ENCODE measurements at regions not wholly inside any gene's neighbourhood (a gene's known extent, or its start where the extent isn't known, plus 50 kb on each side); places are given as distances from the start of the nearest gene placed in this dataset.
A peak's percentile ranks its signal among the peaks of the same experiment; 100 is the strongest.

GRCh38 chr12:114885501-114885900 is 201.5 kb upstream of the TBX3 start:
- no peak overlapping the region for H3K4me2 ChIP-seq
- CTCF ChIA-PET: no interaction called here

GRCh38 chr12:114884575-114884974 is 200.6 kb upstream of the TBX3 start:
- Histone ChIP-seq H3K4me1 (peaks cover 9% of the 10 kb centered on the region), H3K4me2 (no peak overlapping the region), H3K9me3 (no peaks in the 10 kb centered on the region), H3K27ac (no peak overlapping the region), H3K4me3 (no peak overlapping the region)
- ATAC-seq (no peak), DNase-seq (ENCODE audit: low read depth in 1 of 2, low spot score in 1 of 2) (no peak), FAIRE-seq (no peak)
- CTCF ChIA-PET: interaction anchor here (0.6 to 1.0 kb wide), 3 partner anchors 9 to 111 kb away, joined by 3 to 4 read pairs (median 3); no protein-coding TSS in a partner anchor
- POLR2A ChIA-PET: no interaction called here
- TF ChIP-seq FOSL2 (IDR thresholded peaks at IDR 0.05): no peak
- no peak for TF ChIP-seq FOSL2 (CRISPR knock-in tag; IDR thresholded peaks at IDR 0.05)
- no peak for TF ChIP-seq POLR2A (IDR thresholded peaks at IDR 0.05; ENCODE audit: low read length)
- no peak for TF ChIP-seq USF2 (IDR thresholded peaks at IDR 0.05)
- TF ChIP-seq RFX5 (IDR thresholded peaks at IDR 0.05): no peak
- no peak for TF ChIP-seq HES2 (IDR thresholded peaks at IDR 0.05)
- TF ChIP-seq REST (IDR thresholded peaks at IDR 0.05): no peak
- no peak for TF ChIP-seq BCL3 (IDR thresholded peaks at IDR 0.05)
- no peak for TF ChIP-seq E2F6 (IDR thresholded peaks at IDR 0.05; ENCODE audit: borderline replicate concordance, low read depth)
- TF ChIP-seq KDM1A (IDR thresholded peaks at IDR 0.05; ENCODE audit: low read depth): no peak
- TF ChIP-seq NPAS2 (CRISPR knock-in tag; IDR thresholded peaks at IDR 0.05; ENCODE audit: borderline replicate concordance): no peak
- TF ChIP-seq PHF8 (IDR thresholded peaks at IDR 0.05; ENCODE audit: borderline replicate concordance, low read depth): no peak
- TF ChIP-seq RAD21 (conservative IDR thresholded peaks at IDR 0.05 in 1 of 2, IDR thresholded peaks at IDR 0.05 in 1 of 2): no peak
- no peak for TF ChIP-seq ESRRA (IDR thresholded peaks at IDR 0.05; ENCODE audit: borderline replicate concordance, low read length)
- no peak for TF ChIP-seq KDM5A (IDR thresholded peaks at IDR 0.05)
- no peak for TF ChIP-seq PBX3 (IDR thresholded peaks at IDR 0.05)
- TF ChIP-seq MAZ (IDR thresholded peaks at IDR 0.05; ENCODE audit: borderline replicate concordance, low read depth, low read length): no peak
- 52% methylated on average over 6 of the region's 6 CpGs for WGBS (ENCODE audit: missing lambda C conversion rate)

More at GRCh38 chr12:114885501-114885900, 201.5 kb upstream of the TBX3 start:
- Histone ChIP-seq H3K4me1 (peaks cover 9% of the 10 kb centered on the region), H3K4me3 (no peak overlapping the region), H3K9me3 (no peaks in the 10 kb centered on the region), H3K27ac (no peak overlapping the region)
- POLR2A ChIA-PET: no interaction called here
- no peak for DNase-seq (ENCODE audit: low read depth in 1 of 2, low spot score in 1 of 2)
- ATAC-seq: no peak
- FAIRE-seq: no peak
- WGBS (ENCODE audit: missing lambda C conversion rate): 87% methylated on average over 4 of the region's 4 CpGs
- TF ChIP-seq HMGXB4 (CRISPR knock-in tag; IDR thresholded peaks at IDR 0.05; ENCODE audit: borderline replicate concordance) (no peak), CEBPB (IDR thresholded peaks at IDR 0.05) (0 out of 4 replicates have a peak, but pooled peaks of 1 of the 2 experiments have one; percentile 28)

Data from A549 (cell line).